NAMALWA (cell line): ENCODE measurements at regions not wholly inside any gene's neighbourhood (a gene's known extent, or its start where the extent isn't known, plus 50 kb on each side); places are given as distances from the start of the nearest gene placed in this dataset.

Experiments used
- DNase-seq: peaks from one replicate; pipeline ENCODE4 v3.0.0-alpha.2; 2015; ENCODE audit warnings: low spot score

DNA sequence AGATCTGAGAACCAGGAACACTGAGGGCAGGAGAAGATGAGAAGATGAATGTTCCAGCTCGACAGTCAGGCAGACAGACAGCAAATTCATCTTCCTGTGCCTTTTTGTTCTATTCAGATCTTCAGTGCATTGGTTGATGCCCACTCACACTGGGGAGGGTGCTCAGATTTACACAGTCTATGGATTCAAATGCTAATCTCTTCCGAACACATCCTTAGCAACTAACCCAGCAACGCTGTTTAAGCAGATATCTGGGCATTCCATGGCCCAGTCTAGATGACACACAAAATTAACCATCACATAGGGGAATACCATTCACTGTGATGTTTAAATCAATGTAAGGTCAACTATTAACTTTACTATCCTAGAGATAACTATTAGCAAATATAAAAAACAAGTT is 571.9 kb downstream of the NYAP2 start:
- no peak for DNase-seq

GRCh38 chr2:225948903-225949302 is 549.4 kb downstream of the NYAP2 start:
- no peak for DNase-seq

- DNase-seq, result no peak
Measured at GRCh38 chr2:225938991-225939390, 539.5 kb downstream of the NYAP2 start.

DNA sequence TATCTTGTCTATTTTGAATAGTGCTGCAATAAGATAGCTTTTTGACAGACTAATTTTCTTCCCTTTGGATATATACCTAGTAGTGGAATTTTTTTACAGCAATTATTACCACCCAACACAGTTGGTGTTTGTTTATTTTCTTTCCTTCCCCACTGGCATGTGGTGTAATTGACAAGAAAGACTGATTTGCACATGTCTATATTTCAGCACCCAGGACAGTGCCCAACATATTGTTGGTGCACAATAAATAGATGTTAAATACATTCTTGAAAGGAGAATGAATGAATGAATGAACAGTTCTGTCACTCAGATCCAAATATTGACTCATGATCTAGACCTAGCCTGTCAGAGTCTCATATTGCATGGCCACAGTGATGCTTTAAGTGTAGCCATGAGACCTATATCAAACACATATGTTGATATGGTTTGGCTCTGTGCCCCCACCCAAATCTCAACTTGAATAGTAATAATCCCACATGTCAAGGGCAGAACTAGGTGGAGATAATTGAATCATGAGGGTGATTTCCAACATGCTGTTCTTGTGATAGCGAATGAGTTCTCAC is 538.2 kb downstream of the NYAP2 start:
- DNase-seq, result peak; percentile 4

- no peak for DNase-seq
Measured at GRCh38 chr2:225932811-225933413, 533.4 kb downstream of the NYAP2 start.

DNA sequence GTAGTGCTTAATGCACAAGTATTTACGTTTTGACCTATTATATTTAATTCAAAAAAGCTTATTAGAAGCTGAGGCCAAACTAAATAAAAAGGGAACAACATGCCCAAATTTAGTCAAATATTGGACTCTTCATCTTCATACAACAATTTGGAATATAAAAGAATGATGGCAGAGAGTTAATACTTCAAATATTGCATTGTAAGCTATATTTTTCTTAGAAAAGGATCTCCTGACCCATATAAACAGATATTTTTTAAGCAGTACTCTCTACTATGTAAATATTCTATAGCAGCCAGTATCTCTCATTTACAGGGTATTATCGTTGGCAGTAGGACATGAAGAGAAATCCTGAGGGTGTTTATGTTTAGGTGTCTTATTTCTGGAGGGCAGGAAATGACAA is 531.2 kb downstream of the NYAP2 start:
- no peak for DNase-seq

- no peak for DNase-seq
Measured at GRCh38 chr2:225920621-225921220, 521.2 kb downstream of the NYAP2 start.

DNA sequence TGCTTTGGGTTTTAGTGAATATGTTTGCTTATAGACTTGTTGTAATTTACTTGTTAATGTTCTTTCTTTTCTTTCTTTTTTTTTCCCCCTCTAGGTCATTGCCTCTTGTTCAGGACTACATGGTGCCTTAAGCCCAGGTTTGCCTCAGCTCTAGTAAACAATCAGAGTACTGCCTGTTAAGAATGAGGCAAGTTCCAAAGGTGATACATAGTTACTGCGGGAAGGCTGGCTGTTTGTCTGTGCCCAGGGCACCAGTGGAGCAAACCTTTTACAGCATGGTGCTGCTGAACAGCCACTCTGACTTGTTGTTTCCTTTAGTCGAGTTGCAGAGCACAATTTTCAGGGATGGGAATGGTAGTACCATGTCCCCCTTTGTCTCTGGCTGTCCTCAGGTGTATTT is 517.2 kb downstream of the NYAP2 start:
- no peak for DNase-seq

- DNase-seq, result no peak
Measured at GRCh38 chr2:225911019-225911418, 511.5 kb downstream of the NYAP2 start.

GRCh38 chr2:225895126-225895525 is 495.6 kb downstream of the NYAP2 start:
- no peak for DNase-seq

- no peak for DNase-seq
Measured at GRCh38 chr2:225894236-225894980, 494.9 kb downstream of the NYAP2 start.

GRCh38 chr2:225893151-225893550 is 493.6 kb downstream of the NYAP2 start:
- DNase-seq, result no peak

- no peak for DNase-seq
Measured at GRCh38 chr2:225891771-225892170, 492.3 kb downstream of the NYAP2 start.

GRCh38 chr2:225891013-225891412 is 491.5 kb downstream of the NYAP2 start:
- no peak for DNase-seq

GRCh38 chr2:225889452-225889851 is 489.9 kb downstream of the NYAP2 start:
- DNase-seq, result peak; percentile 44

- no peak for DNase-seq
Measured at GRCh38 chr2:225867071-225867470, 467.6 kb downstream of the NYAP2 start.

DNA sequence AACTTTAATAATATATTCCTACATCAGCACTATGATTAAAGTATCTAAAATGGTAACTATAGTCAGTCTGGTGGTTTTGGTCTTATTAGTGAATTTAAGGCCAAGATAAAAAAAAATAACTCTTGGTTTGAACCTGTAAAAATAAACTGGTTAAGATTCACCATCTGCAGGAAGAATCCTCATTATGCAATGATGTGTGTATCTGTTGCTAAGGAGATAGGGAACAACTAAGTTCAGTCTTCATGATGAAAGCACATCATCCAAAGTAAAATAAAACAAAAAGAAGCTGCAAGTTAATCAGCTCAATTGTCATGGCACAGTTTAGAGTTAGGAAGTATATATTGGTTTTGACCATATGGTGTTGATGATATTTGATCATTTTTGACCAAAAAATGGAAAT is 466.0 kb downstream of the NYAP2 start:
- no peak for DNase-seq

DNA sequence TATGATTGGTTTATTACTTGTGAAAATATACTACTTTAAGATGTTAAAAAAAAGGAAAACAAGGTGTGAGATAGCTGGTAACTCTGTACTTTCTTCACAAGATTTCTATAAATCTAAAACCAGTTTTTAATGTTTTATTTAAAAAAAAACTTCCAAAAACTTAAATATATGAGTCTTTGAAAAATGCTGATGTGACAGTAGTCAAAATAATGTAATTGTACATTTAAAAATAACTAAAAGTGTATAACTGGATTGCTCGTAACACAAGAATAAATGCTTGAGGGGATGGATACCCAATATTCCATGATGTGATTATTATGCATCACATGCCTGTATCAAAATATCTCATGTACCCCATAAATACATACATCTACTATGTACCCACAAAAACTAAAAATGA is 464.9 kb downstream of the NYAP2 start:
- no peak for DNase-seq

DNA sequence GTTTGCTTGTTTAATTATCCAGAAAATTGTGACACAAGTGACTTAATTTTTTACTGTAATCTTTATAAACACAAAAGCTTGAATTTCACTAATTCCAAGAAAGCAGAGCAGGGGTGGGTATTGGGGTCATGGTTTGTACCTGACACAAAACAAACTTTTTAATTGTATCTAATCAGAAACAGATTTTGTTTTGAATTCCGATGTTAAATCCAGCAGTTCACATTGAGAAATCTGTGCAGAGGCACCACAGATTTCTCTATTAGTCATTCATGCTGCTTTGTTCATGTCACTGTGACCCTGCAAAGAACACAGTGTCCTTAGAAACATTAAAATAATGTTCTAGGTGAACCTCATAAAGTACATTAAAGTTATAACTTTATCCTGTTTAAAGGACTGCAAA is 443.4 kb downstream of the NYAP2 start:
- DNase-seq, result no peak

GRCh38 chr2:225841314-225841713 is 441.8 kb downstream of the NYAP2 start:
- no peak for DNase-seq

DNA sequence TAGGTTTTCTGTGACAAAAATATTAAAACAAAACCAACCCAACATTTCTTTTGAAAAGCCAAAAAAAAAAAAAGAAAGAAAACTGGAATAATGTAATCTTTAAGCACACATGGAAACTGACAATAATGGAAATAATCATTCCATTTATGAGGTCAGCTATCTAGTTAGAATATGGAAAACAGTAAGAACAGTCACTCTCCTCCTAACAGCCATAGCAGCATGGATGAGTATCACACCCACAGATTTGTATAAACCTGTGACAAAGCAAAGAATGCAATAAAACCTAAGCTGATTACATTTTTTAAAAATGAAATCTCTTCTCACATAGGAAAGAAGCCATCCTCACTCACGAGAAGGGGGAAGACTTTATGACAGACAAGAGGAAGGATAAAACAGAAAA is 437.8 kb downstream of the NYAP2 start:
- DNase-seq, result no peak

GRCh38 chr2:225824748-225825449 is 425.4 kb downstream of the NYAP2 start:
- no peak for DNase-seq

- no peak for DNase-seq
Measured at GRCh38 chr2:225821351-225821750, 421.8 kb downstream of the NYAP2 start.
